CD14-positive monocyte (primary cell): ENCODE measurements at regions not wholly inside any gene's neighbourhood (a gene's known extent, or its start where the extent isn't known, plus 50 kb on each side); places are given as distances from the start of the nearest gene placed in this dataset.

Experiments
- DNase-seq, 3 donors: peaks; one replicate each; pipeline ENCODE4 v3.0.0-alpha.2; 2011 to 2022
- H2AFZ ChIP-seq: 2 replicates; pipeline ENCODE4 v1.6.0; 2012; ENCODE audit warnings: mild to moderate bottlenecking, low read depth, low read length, inconsistent platforms; ENCODE audit not compliant: insufficient read depth, poor library complexity, severe bottlenecking
- H3K27ac ChIP-seq, 2 donors: 1 replicate in 1 of 2; 2 replicates in 1 of 2; pipeline ENCODE4 v1.5.1; 2012 to 2013; ENCODE audit warnings: low read length in 2 of 2, control low read depth in 1 of 2, inconsistent platforms in 1 of 2, low read depth in 1 of 2, mild to moderate bottlenecking in 1 of 2
- H3K27me3 ChIP-seq, 2 donors: one replicate each; pipeline versions ENCODE4 v1.6.0 to v1.6.1; 2011 to 2013; ENCODE audit warnings: low read length in 2 of 2; ENCODE audit not compliant: control insufficient read depth in 2 of 2, insufficient read depth in 2 of 2
- H3K36me3 ChIP-seq, 2 donors: replicated peaks in 1 of 2; 1 replicate in 1 of 2; 2 replicates in 1 of 2; pipeline versions ENCODE4 v1.5.1 to v1.6.1; 2012 to 2013; ENCODE audit warnings: low read length in 2 of 2, control low read depth in 1 of 2, inconsistent platforms in 1 of 2, mild to moderate bottlenecking in 1 of 2; ENCODE audit not compliant: insufficient read depth in 2 of 2, control insufficient read depth in 1 of 2
- H3K4me1 ChIP-seq, 2 donors: 1 replicate in 1 of 2; 2 replicates in 1 of 2; pipeline versions ENCODE4 v1.5.1 to v1.6.1; 2012 to 2013; ENCODE audit warnings: low read length in 2 of 2, control low read depth in 1 of 2, inconsistent platforms in 1 of 2, mild to moderate bottlenecking in 1 of 2, moderate library complexity in 1 of 2; ENCODE audit not compliant: insufficient read depth in 2 of 2, control insufficient read depth in 1 of 2
- H3K4me2 ChIP-seq: replicated peaks from 2 replicates; pipeline ENCODE3; 2012; ENCODE audit warnings: low read length, moderate library complexity, mild to moderate bottlenecking; ENCODE audit not compliant: poor library complexity, severe bottlenecking; ENCODE audit errors: extremely low read depth
- H3K4me3 ChIP-seq, 3 experiments: fragments of 200-600 bp in 1 of 3; sonication (generic) in 1 of 3; replicated peaks in 1 of 3; 1 replicate in 2 of 3; 2 replicates in 1 of 3; pipeline ENCODE4 v1.5.1; 2011 to 2013; ENCODE audit warnings: low read length in 3 of 3, mild to moderate bottlenecking in 3 of 3, control low read depth in 2 of 3, low read depth in 2 of 3, inconsistent platforms in 1 of 3, moderate library complexity in 1 of 3
- H3K79me2 ChIP-seq: 2 replicates; pipeline ENCODE4 v1.6.0; 2012; ENCODE audit warnings: mild to moderate bottlenecking, control low read depth, inconsistent platforms, low read length, moderate library complexity; ENCODE audit not compliant: insufficient read depth
- H3K9ac ChIP-seq: 2 replicates; pipeline ENCODE4 v1.6.0; 2017; ENCODE audit warnings: low read length, mild to moderate bottlenecking; ENCODE audit not compliant: insufficient read depth, poor library complexity, severe bottlenecking
- H3K9me3 ChIP-seq, 2 donors: replicated peaks in 1 of 2; 1 replicate in 1 of 2; 2 replicates in 1 of 2; pipeline versions ENCODE4 v1.5.1 to v1.6.1; 2012 to 2013; ENCODE audit warnings: low read length in 2 of 2, control low read depth in 1 of 2; ENCODE audit not compliant: control insufficient read depth in 1 of 2, insufficient read depth in 1 of 2
- H4K20me1 ChIP-seq: 2 replicates; pipeline ENCODE4 v1.6.0; 2012; ENCODE audit warnings: mild to moderate bottlenecking, low read length, control low read depth, moderate library complexity; ENCODE audit not compliant: insufficient read depth
- H3K27ac Mint-ChIP-seq, 7 donors: one replicate each; pipeline ENCODE4 v1.8.0; 2020; ENCODE audit warnings: mild to moderate bottlenecking in 7 of 7, mixed read lengths in 7 of 7, moderate library complexity in 6 of 7, inconsistent platforms in 2 of 7
- H3K27me3 Mint-ChIP-seq, 3 donors: one replicate each; pipeline ENCODE4 v1.8.0; 2021 to 2022; ENCODE audit warnings: low read depth in 3 of 3, mild to moderate bottlenecking in 3 of 3, mixed read lengths in 3 of 3, moderate library complexity in 3 of 3, inconsistent platforms in 1 of 3
- H3K36me3 Mint-ChIP-seq, 2 donors: one replicate each; pipeline ENCODE4 v1.8.0; 2020; ENCODE audit warnings: mixed read lengths in 2 of 2, inconsistent platforms in 1 of 2, mild to moderate bottlenecking in 1 of 2
- H3K4me1 Mint-ChIP-seq: one replicate; pipeline ENCODE4 v1.8.0; 2020; ENCODE audit warnings: mild to moderate bottlenecking, mixed read lengths
- H3K4me3 Mint-ChIP-seq, 2 donors: one replicate each; pipeline ENCODE4 v1.8.0; 2020; ENCODE audit warnings: mild to moderate bottlenecking in 2 of 2, mixed read lengths in 2 of 2, moderate library complexity in 1 of 2
- H3K9me3 Mint-ChIP-seq, 7 donors: one replicate each; pipeline ENCODE4 v1.8.0; 2020 to 2022; ENCODE audit warnings: mixed read lengths in 7 of 7, mild to moderate bottlenecking in 6 of 7, moderate library complexity in 6 of 7, inconsistent platforms in 2 of 7
- WGBS: methylation state at CpG from one replicate; pipeline ENCODE4 v1.1.5; 2013; ENCODE audit warnings: missing lambda C conversion rate; ENCODE audit not compliant: insufficient coverage; 5-methylcytosine and 5-hydroxymethylcytosine counted together
- intact Hi-C, 2 donors: fragments of 100-400 bp; cut with micrococcal nuclease; formaldehyde crosslinking; loops; one replicate each; pipeline versions ENCODE4 v1.15.0 to v1.15.1; 2023
- TF ChIP-seq, protein P1 (sequence below): fragments of 200-600 bp; IDR thresholded peaks from one replicate; pipeline ENCODE4 v1.8.0; 2022; ENCODE audit warnings: antibody characterized with exemption, mild to moderate bottlenecking

DNA sequence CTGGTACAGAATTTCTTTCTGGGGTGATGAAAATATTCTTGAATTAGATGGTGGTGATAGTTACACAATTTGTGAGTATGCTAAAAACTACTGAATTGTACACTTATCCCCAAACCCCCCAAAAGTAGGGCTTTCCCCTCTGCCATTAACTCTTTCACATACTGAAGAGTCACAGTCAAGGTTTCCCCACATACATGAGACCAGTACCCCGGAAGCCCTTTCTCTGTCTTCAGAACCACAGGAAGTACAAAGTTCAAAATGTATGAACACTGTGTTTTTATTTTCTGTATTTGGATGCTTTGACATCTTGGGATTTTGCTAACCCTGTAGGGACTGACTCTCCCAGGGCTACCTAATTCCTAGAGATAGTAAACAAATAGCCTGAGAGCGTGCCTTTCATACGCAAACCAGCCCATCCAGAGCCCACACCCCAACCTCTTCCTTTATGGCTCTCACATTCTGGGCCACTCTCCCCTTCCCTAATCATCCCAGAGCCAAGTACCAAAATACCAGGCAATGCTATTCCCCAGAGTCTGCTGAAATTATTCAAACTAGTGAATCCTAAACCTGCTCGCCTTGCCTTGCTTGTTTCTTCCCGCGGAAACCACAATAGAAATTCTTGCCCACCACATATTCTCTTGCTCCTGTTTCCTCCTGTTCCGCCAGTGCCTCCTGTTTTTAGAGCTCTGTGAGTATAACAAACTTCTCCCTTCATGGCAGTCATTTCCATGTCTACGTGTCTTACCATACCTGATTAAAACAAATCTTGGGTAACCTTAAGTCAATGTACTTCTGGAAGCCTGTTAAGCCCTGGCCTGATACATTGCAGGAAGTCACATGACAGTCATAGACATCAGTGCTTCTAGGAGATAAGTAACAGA is 524.8 kb downstream of the FUT8 start:
- H3K36me3 Mint-ChIP-seq = no peaks in the 10 kb centered on the region
- Histone ChIP-seq H3K27me3 (no peaks in the 10 kb centered on the region), H2AFZ (no peak overlapping the region), H3K4me1 (no peaks in the 10 kb centered on the region), H3K4me3 (no peak overlapping the region), H3K9me3 (no peaks in the 10 kb centered on the region), H4K20me1 (no peaks in the 10 kb centered on the region), H3K27ac (no peak overlapping the region), H3K79me2 (no peaks in the 10 kb centered on the region), H3K4me2 (no peak overlapping the region), H3K36me3 (no peaks in the 10 kb centered on the region), H3K9ac (no peak overlapping the region)
- no peak overlapping the region for H3K27ac Mint-ChIP-seq
- no peak for DNase-seq
- TF ChIP-seq, protein P1, sequence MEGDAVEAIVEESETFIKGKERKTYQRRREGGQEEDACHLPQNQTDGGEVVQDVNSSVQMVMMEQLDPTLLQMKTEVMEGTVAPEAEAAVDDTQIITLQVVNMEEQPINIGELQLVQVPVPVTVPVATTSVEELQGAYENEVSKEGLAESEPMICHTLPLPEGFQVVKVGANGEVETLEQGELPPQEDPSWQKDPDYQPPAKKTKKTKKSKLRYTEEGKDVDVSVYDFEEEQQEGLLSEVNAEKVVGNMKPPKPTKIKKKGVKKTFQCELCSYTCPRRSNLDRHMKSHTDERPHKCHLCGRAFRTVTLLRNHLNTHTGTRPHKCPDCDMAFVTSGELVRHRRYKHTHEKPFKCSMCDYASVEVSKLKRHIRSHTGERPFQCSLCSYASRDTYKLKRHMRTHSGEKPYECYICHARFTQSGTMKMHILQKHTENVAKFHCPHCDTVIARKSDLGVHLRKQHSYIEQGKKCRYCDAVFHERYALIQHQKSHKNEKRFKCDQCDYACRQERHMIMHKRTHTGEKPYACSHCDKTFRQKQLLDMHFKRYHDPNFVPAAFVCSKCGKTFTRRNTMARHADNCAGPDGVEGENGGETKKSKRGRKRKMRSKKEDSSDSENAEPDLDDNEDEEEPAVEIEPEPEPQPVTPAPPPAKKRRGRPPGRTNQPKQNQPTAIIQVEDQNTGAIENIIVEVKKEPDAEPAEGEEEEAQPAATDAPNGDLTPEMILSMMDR = no peak
- H3K4me3 Mint-ChIP-seq = no peak overlapping the region
- intact Hi-C loops = no loop called here
- WGBS = 24% methylated on average over 6 of the region's 8 CpGs
- H3K4me1 Mint-ChIP-seq = peaks cover 5% of the 10 kb centered on the region
- H3K27me3 Mint-ChIP-seq = no peaks in the 10 kb centered on the region
- peaks cover 0 to 5% (median 0%) of the 10 kb centered on the region in 7 donors for H3K9me3 Mint-ChIP-seq

DNA sequence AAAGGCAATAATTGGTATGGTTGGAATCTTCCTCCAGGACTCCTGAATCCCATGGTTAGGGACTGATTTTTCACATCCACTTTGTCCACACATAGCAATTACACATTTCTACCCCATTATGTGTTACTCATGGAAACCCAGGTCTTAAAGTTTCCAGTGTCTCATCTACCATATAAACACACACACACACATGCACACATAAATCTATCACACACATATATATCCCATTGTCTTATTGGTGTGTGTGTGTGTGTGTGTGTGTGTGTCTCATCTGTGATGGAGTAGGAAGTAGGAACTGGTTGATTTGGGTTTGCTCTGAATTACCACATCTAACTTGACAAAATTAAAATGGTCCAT is 525.4 kb downstream of the FUT8 start:
- no peak overlapping the region for H3K27ac Mint-ChIP-seq
- H3K4me1 Mint-ChIP-seq = peaks cover 5% of the 10 kb centered on the region
- TF ChIP-seq, protein P1 = no peak
- no peaks in the 10 kb centered on the region for H3K27me3 Mint-ChIP-seq
- Histone ChIP-seq H3K27ac (no peak overlapping the region), H4K20me1 (no peaks in the 10 kb centered on the region), H3K36me3 (no peaks in the 10 kb centered on the region), H3K9ac (no peak overlapping the region), H3K4me2 (no peak overlapping the region), H3K27me3 (no peaks in the 10 kb centered on the region), H3K4me1 (no peaks in the 10 kb centered on the region), H3K79me2 (no peaks in the 10 kb centered on the region), H2AFZ (no peak overlapping the region), H3K4me3 (no peak overlapping the region), H3K9me3 (no peaks in the 10 kb centered on the region)
- no peaks in the 10 kb centered on the region for H3K36me3 Mint-ChIP-seq
- intact Hi-C loops = no loop called here
- no peak for DNase-seq
- no peak overlapping the region for H3K4me3 Mint-ChIP-seq
- peaks cover 0 to 5% (median 0%) of the 10 kb centered on the region in 7 donors for H3K9me3 Mint-ChIP-seq
